Activated CD4-positive, CD25-positive, alpha-beta regulatory T cell treated with anti-CD3 and anti-CD28 coated beads, Interleukin-2, amount 50 U/mL, for 72 hours (primary cell): ENCODE measurements at regions not wholly inside any gene's neighbourhood (a gene's known extent, or its start where the extent isn't known, plus 50 kb on each side); places are given as distances from the start of the nearest gene placed in this dataset.

Source experiments
- DNase-seq: peaks from one replicate; pipeline ENCODE4 v3.0.0; 2021

DNA sequence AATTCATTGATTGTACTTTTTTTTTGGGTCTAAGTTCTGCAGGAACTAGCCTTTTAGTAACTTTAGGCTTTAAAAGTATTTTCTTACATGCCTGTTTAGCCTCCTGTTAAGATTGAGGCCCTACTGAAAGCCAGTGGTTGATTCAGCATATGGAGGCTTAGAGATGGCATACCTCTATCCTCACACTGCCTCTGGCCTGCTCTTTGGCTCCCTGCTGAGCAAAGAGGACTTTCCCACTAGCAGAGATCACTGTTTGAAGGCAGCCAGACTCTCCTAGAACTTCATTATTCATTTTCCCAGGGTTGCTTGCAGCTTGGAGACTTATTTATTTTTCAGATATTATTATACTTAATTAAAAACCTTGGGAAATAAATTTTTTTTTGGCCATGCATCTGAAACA, 405.6 kb upstream of the MEX3C start:
- DNase-seq = no peak

DNA sequence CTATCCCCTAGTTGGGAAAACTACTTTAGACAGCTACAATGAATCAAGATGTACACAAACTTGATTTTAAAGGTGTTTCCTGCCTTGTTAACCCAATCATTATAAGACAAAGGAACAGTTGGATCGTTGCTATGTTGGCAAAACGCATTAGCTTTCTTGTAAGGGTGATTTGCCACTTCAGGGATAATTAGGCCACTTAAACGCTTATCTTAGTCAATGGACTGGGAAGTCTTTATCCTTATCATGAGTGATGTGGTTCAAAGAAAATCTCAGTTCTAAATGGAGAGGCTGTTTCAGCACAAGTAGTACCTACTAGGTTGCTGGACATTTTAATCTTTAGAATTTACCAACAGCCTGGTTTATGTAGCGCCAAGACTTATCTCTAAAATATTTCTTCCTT, 406.1 kb upstream of the MEX3C start:
- no peak for DNase-seq

DNA sequence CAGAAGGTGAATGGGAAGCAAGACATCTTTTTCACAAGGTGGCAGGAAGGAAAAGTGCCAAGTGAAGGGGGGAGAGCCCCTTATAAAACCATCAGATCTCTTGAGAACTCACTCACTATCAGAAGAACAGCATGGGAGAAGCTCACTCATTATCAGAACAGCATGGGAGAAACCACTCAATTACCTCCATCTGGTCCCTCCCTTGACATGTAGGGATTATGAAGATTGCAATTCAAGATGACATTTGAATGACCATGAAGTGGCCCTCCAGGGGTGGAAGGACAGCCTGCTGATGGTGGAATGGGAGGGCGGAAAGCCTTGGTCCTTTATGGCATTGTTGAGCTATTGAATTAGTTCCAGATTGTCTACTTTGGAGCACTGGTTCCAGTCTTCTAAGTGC, 413.0 kb upstream of the MEX3C start:
- no peak for DNase-seq

DNA sequence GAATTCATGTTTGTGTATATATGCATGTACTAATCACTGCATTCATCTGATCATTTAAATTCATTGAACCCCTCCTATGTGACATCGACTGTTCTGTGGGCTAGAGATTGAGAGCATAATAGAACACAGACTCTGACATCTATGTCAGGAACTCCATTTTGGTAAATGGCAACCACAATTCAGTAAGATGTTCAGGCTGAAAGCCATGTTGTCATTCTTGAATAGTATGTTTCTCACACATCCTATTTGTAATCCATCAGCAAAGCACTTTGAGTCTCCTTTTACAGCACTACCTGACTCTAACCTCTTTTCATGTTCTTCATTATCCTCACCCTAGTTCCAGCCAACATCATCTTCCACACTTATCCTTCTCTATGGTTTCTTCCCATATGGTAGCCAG, 413.8 kb upstream of the MEX3C start:
- DNase-seq = no peak

DNA sequence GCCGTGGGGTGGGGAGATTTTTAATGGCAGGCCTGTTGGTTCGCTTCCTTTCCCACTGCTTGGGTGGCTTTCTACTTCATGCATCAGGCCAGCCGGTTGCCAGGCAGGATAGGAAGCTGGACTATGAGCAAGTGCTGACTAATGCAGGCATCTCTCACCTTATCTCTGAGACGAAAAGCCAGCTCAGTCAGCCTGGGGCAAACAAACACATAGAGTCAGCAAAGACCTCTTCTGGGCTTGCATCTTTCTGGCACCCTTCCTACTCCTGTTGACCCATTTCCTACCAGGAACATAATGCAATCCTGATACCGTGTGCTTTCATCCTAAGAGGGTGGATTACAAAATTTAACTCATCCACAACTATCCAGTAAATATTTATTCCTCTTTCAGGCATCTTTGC, 416.6 kb upstream of the MEX3C start:
- DNase-seq = no peak

DNA sequence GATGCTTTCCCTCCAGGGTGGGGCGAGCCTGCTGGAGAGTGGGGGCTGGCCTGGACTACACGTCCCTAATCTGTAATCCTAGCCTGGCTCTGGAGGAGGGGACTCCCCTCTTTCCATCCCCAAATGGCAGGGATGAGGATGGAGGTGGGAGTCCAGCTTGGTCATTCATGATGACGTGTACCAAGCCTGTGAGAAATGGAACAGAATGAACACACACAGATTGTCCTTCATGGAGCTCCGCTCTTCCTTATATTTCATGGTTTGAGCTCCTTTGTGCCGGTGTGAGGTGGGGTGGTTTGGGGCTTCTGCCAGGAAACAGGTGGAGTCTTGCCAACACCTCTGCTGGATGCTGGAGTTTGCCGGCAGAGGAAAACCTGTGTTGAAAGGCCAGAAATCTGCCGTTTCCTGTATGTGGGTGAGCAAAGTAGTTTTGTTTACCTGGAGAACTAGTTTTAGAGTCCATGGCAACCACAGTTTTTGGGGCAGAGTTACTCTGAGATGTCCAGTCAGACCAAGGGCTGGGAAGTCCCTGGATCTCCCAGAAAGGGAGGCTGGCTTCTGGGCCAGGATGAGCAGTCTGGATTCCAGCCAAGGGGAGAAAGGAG, 417.6 kb upstream of the MEX3C start:
- DNase-seq = no peak

DNA sequence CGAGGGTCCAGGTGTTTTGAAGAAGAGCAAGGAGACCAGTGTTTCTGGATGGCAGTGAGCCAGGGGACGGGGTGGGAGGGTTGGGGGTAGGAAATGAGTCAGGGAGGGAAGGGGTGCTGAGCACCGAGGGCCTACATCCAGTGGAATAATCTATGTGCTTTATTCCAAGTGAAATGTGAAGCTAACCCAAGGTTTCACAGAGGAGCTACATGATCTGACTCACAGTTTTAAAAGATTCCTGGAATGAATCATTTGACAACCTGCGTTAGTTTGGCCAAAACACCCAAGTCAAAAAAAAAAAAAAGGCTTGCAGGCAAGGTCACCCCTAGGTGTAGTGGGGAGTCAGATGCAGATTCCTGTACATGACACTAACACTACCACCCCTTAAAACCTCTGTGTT, 419.7 kb upstream of the MEX3C start:
- no peak for DNase-seq

DNA sequence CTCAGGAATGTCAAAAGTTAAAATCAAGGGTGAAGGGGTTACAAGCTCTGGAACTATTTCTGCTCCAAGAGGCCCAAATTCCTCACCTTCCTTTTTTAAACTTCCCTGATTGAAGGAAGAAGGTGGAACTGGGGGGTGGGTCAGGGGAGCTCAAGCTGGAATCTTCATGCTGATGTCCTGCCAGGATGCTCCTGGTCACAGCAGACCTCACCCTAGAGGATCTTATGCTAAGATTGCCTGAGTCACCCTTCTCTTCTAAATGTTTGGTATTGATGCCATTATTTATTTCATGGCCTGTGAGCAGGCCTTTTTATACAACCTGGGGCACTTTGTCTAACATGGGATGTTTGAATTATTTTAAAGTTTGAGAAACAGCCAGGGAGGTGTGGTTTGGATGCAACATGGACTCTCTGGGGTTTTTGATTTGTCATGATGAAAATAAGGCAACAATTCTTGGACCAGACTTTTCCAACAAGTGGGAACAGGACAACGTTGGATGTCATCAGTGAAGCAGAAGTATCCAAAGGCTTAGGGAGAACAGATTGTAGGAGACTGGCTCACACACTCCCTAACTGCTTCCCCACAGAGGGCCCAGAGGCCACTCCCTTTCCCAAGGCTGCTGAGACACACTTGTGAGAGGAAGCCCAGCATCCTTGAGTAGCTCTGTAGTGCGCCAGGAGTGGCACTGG, 420.2 kb upstream of the MEX3C start:
- no peak for DNase-seq

DNA sequence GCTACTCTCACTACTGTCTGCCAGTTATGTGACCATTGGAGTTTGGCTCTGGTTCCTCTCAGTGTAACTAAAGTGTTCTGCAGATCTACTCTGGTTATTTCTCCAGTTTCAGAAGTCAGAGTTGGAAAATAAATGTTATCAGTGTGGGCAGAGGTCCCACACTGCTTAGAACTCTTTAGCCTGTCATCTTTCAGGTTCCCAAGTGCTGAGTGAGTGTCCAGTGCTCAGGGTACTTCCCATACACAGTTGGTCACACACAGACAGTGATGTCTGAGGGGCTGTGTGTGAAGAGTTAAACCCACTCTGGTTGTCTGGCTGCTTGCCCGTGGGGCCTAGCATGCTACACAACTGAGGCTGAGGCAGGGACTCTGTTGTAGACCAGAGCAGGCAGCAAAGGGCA, 421.8 kb upstream of the MEX3C start:
- DNase-seq = no peak

DNA sequence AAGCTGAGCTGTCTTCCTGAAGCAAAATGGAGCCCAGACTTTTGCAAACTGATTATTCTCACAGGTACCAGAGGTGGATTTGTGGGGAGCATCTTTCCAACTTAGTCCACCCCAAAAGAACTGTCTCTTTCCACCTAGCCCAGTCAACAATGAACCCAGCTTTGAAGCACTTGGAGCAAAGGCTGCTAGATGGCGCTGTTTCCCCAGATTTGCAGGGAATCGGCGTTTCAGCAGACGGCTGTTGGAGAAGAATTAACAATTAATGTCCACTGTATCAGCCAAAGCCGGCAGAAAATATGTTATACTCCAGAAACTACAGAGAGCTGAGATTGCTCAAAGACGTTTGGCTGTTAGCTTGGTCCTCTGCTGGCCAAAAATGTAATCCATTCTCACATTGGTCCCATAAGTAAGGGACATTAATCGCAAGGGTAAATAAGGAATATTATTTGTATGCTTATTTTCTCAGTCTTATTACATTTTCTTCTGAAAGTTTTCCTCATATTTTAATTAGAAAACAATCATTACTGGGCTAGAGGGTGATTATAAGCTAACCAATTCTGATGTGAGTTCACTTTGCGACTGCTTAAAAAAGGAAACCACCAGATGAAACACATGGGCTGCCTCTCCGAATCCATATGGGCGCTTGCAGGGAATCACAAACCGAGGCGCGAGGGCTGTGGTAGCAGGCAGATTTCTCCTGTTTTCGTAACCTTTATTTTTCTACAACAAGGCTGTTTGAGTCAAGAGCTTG, 423.8 kb upstream of the MEX3C start:
- peak; percentile 30 for DNase-seq

DNA sequence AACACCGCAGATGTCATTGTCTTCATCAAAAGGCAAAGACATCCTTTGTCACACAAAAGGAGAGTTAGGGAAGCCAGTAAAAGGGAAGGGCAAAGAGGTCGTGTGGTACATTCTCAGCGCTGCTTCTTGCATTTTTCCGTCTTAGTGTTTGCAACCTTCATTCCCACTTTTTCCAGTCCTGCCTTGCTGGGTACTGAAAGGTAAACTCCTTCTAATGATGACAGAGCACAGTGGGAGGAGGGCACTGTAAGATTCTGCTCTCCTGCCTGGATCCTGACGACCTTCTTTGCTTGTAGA, 424.3 kb upstream of the MEX3C start:
- no peak for DNase-seq

DNA sequence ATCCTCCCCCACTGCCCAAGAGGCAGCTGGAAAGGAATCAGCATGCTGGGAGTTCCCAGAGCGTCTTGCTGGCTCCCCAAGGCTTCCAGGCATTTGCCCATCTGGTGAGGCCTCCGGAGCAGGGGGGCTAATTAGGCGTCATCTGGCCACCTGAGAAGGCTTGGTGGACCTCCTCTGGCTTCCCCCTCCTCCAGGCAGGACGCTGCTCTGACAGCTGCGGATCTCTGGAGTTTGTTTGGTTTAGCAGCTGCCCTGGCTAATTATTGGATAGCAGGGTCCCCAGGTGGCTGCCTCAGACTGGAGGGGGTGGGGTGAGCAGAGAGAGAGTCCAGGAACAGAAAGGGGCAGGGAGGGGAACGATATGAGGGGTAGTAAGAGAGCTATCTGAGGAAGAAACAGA, 425.2 kb upstream of the MEX3C start:
- DNase-seq = no peak

DNA sequence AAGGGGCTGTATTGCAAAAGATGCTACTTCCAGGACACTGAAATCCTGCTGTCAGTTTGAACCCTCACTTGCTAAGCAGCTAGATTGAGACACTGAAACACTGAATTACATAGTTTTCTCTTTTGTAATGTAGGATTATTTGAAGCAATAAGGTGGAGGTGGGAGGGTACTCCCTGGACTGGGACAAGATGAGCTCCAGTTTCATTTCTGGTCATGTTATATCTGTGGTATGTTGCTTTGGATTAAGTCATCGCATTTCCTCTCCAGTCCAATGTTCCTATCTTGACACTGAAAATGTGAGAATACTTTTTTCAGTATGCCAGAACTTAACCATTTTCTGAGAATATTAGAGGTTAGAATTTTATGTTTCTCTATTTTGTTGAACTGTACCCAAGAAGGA, 426.2 kb upstream of the MEX3C start:
- no peak for DNase-seq

DNA sequence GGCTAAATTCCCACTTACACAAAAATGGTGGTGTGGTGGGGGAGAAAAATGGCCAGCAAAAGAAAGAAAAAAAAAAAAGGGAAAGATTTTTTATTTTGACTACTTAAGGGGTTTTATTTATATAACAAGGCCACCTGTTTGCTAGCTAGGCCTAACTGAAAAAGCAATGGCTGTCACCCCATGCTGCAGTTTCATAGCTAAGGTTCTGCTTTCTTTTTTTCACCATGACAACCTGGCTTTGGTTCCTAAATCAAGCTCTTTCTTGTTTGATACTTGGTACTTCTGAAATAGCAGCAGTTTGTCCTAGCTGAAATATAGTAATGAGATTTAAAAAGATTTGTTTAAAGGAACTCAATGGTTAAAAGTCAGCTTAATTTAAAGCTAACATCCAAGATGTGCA, 433.2 kb upstream of the MEX3C start:
- DNase-seq = no peak

DNA sequence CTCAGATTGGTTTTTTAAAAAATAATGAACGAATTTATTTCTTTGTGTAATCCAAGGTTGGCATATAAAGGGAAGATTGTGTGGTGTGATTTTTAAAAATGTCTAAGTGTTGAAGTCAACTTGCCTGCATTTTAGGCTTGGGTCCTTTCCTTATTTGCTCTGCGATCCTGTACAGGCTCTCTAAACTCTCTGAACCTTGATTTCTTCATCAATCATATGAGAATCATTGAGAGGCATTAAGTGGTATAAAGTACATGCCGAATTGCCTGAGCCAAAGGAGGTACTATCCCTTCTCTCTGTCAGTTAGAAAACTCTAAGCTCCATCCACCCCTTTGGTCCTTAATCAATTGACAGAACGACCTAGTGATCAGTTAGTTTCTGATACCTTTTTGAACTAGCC, 440.4 kb upstream of the MEX3C start:
- DNase-seq = no peak

DNA sequence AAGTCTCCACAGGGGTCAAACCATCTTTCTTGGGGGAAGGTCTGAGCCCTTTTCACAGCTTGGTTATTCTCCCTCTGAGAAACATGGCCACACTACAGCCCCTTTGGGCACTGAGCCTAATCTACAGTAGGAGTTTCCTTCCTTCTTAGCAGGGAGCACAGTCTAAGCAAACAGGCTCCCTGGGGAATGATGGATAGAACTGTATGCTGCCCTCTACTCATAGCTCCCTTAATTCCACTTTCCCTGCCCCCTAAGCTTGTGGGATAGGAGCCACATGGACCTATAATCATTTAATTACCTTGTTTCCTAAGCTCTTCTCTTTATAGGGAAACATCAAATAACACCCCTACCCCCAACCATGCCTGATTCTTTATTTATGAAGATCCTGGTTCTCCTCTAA, 442.1 kb upstream of the MEX3C start:
- no peak for DNase-seq

DNA sequence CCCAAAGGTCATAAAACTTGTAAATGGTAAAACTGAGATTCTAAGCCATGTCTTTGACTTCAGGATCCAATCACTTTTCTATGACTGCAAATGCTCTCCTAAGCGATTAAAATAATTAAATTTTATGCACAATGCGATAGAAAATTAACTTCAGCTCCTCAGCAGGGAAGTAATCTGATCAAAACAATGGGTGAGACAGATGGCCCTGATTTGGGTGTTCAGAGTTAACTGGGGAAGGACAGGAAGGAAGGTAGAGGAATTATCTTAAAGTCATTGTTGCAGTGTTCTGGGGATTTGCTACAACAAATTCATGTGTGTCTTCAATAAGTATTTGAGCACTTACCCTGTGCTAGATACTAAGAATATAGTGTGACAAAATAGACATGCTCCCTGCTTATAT, 446.0 kb upstream of the MEX3C start:
- no peak for DNase-seq

DNA sequence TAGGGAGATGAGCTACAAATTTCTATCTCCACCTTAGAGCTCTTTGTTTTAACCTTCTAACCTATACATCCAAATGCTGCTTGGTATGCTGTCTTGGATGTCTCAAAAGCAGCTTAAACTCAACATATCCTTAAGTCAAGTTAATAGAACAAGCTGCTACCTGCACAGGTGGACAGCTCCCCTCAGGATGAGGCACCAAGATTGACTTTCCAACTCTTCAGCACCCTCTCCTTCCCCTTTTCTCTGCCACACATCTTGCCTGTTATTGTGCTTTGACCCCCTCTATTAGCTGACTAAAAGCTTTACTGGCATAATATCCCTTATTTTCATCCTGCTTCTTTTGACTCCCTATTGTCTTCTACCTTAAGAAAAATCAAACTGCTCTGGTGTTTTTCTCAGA, 448.1 kb upstream of the MEX3C start:
- DNase-seq = no peak

DNA sequence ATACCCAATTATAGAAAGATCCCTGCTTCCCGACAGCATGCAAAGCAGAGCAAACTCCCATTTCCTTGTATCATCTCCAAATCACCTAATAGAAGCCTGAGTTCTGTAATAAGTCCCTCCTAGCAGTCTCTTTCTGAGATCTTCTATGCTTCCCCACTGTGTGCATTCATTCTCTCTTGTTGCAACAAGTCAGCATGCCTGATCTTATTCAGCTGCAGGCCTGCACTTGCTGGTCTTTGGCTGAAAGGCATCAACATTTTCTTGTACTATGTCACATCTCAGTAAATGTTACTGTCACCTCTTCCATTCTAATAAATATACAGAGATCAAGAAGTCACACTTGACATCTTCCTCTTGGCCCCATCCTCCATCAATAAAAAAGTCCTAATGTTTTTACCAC, 449.9 kb upstream of the MEX3C start:
- no peak for DNase-seq

DNA sequence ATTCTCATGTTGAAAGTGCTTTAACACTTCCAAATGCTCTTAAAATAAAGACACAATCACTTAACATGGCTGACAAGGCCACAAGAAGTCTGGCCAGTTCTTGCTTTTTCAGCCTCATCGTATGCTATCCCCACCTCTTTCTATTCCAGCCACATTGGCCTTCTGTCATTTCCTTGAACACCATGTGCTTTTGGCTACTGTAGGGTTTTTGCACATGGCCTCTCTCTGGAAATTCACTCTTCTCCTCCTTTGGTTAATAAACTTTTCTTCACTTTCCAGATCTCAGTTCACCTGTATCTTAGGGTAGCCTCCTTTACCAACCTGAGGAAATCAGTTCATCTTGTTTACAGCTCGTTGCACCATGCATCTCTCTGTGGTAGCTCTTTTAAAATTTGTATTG, 450.5 kb upstream of the MEX3C start:
- DNase-seq = no peak

DNA sequence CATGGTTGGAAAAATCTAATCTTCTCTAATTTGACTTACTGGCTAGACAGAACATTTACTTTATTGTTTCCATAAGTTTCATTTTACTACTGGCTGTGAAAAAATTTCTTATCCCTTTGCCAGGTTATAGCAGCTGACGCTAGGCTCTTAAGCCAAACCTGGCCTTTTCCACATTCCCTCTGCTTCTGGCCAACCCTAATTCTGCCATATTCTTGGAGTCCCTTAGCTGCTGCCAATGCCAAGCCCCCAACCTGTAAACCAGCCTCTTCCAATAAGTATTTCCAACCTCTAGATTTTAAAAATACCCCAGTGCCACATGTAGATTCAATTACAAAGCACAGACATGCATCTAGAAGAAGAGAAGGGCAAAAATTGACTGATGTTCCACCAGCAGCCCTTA, 452.3 kb upstream of the MEX3C start:
- DNase-seq = no peak

DNA sequence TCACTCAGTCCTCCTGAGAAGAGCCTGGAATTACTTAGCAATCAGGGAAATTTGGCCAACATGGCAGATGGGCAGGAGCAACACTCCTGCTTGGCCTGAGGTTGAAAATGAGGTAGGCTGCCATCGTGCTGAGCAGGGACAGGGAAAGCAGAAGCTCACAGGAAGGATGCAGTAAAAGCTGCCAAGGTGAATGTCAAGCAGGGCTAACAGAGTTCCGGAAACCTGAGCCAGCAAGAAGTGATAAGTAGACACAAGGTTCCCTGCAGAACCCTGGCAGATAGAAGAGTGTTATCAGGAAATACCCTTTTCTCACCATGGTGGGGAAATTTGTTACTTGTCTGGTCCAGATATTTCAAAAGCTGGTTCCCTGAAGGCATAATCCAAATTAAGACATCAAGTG, 454.3 kb upstream of the MEX3C start:
- DNase-seq = no peak

DNA sequence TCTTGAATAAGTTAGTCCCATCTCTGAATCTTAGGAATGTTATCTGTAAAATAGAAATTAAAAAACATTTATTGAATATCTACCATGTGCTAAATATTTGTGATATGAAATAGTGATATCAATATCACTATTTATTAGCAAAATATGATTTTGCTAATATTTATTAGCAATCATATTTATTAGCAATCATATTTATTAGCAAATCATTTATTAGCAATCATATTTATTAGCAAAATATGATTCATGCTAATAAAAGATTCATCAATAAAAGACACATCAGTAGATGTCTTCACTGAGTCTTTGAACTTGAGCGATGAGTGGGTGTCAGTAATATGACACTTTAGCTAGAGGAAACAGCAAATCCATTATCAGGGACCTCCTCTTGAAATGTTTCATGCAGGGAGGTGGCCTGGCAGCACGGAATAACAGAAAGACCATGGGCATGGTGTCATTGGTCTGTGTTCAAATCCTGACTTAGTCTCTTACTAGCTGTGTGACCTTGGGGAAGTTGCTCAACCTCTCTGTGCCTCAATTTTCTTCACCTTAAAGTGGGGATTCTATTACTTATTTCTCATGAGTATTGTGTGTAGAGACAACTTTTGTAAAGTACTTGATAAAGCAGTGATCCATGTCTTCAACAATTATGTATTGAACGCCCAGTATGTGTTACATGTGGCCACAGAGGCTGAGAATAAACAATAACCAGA, 456.2 kb upstream of the MEX3C start:
- DNase-seq = no peak
